Stomach (tissue), 4 donors: ENCODE measurements at regions not wholly inside any gene's neighbourhood (a gene's known extent, or its start where the extent isn't known, plus 50 kb on each side); places are given as distances from the start of the nearest gene placed in this dataset.

Source experiments
- EP300 ChIP-seq: sonication (generic); formaldehyde crosslinking; IDR thresholded peaks from one replicate; pipeline ENCODE4 v1.6.1; 2017; ENCODE audit warnings: antibody characterized with exemption
- TF ChIP-seq, protein P1 (sequence below), 7 experiments: fragments of 450-650 bp in 4 of 7; fragments of 200-600 bp in 3 of 7; sonication (generic) in 3 of 7; IDR thresholded peaks; one replicate each; pipeline ENCODE4 v1.5.1; 2016 to 2019; ENCODE audit warnings: antibody characterized with exemption in 7 of 7, control low read depth in 2 of 7, mild to moderate bottlenecking in 1 of 7

DNA sequence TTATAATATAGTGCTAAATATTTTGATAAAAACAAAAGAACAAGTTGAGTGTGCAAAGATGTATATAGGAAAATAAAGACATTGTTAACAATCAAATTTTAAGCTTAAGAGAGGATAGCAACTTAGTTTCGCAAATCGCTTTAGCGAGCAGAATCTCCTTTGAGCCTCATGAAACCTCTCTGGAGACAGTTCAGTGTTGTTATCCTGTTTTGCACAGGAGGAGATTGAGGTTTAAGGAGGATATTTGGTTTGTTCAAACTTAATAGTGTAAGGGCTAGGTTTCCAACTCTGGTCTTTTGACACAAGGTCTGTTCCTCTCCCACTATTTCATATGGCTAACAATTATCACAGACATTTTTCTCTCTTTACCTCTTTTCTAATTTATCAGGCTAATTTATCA is 1848.5 kb upstream of the TENM3 start:
- TF ChIP-seq, protein P1, sequence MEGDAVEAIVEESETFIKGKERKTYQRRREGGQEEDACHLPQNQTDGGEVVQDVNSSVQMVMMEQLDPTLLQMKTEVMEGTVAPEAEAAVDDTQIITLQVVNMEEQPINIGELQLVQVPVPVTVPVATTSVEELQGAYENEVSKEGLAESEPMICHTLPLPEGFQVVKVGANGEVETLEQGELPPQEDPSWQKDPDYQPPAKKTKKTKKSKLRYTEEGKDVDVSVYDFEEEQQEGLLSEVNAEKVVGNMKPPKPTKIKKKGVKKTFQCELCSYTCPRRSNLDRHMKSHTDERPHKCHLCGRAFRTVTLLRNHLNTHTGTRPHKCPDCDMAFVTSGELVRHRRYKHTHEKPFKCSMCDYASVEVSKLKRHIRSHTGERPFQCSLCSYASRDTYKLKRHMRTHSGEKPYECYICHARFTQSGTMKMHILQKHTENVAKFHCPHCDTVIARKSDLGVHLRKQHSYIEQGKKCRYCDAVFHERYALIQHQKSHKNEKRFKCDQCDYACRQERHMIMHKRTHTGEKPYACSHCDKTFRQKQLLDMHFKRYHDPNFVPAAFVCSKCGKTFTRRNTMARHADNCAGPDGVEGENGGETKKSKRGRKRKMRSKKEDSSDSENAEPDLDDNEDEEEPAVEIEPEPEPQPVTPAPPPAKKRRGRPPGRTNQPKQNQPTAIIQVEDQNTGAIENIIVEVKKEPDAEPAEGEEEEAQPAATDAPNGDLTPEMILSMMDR (IDR thresholded peaks at IDR 0.05), result no peak
- no peak for TF ChIP-seq EP300
